HCEC 1CT (cell line): ENCODE measurements at regions not wholly inside any gene's neighbourhood (a gene's known extent, or its start where the extent isn't known, plus 50 kb on each side); places are given as distances from the start of the nearest gene placed in this dataset.
"Not testable (repeated sequence)": the region's sequence is repeated elsewhere in the genome, so short reads cannot be mapped to it uniquely, and the experiment has no call there.

ENCODE experiments used
- DNase-seq: peaks from one replicate; pipeline ENCODE4 v3.0.0-alpha.2; 2017

DNA sequence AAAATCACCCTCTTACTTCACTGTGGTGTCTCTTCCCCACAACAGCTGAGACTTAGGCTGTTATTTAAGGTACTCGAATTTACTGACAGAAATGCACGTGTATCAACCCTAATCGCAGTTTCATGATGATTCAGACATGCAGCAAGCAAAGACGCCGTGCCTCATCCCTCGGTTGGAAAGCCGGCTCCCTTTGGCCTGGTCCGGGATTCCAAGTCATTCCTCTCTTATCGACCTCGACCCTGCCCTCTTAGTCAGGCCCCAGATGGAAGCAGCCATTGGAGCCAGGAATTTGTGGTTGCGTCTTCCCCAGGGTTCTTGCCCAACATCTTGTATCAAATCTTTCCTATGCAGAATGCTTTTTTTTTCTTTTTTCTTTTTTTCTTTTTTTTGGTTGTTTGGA, 229.5 kb downstream of the GATA3 start:
- no peak for DNase-seq

DNA sequence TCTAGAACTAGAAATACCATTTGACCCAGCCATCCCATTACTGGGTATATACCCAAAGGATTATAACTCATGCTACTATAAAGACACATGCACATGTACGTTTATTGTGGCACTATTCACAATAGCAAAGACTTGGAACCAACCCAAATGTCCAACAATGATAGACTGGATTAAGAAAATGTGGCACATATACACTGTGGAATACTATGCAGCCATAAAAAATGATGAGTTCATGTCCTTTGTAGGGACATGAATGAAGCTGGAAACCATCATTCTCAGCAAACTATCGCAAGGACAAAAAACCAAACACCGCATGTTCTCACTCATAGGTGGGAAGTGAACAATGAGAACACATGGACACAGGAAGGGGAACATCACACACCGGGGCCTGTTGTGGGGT, 231.5 kb downstream of the GATA3 start:
- DNase-seq: not testable (repeated sequence)

DNA sequence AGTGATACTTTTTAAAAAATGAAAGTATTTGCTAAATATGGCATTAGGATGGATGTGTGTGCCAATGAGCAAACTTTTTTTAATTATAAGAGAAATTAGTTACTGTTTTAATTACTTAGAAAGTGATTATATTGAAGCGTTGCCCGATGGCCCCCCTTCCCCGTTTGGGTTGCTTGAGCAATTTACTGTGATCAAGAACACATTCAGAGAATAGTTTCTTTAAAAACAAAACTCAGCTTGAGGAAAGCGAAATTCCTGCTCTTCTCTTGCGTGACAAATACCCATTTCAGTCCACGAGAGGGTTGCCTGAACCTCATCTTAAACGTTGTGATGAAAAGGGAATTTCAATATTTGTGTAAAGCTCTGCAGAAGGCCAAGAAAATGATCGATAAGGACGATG, 234.1 kb downstream of the GATA3 start:
- no peak for DNase-seq

DNA sequence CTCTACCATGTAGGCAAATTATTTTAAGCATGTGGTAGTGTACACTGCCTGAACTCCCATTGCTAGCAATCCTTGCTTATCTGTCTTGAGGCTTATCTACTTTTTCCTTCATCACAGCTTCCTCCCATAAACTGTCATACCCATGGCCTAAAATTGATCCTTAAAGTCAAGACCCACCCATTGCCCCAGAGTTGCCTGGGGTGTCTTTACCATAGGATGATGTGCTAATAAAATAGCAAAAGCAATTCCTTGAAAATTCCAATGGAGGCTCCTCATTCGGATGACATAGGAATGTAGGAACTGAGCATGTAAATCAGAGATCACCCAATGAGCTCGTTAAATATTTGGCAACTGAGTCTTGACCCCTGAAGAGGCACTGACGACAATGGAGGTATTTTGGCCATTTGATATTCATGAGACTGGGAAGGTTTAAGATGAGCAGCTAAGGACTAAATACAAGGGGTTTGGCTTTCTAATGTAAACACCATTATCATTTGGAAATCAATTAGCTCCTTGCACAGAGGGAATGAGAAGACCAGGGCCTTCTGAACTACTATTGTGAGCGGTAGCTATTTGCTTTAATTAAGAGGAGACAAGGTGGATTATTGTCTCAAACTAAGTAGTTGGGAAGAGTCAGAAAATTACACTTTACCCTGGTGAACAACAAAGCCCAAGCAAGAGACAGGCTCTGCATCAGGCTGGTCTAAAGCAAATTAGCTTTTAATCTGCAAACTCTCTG, 234.9 kb downstream of the GATA3 start:
- DNase-seq: no peak

DNA sequence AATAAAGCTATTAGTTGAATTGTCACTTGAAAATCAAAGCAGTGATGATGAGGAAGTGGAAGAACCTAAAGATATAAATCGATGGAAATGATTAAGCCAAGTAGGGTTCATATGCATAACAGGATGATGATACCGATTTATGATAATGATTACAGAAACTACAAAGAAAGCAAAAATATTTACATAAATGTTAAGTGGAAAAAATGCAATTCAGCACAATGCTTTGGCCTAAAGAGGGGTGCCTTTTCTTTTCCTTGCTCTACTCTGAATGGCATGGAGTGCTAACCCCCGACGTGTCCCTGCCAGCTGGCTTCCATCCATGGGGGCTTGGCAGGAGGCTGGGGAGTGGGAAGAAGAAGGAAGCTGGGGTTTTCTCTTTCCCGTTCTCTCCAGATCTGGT, 240.3 kb downstream of the GATA3 start:
- DNase-seq: no peak

DNA sequence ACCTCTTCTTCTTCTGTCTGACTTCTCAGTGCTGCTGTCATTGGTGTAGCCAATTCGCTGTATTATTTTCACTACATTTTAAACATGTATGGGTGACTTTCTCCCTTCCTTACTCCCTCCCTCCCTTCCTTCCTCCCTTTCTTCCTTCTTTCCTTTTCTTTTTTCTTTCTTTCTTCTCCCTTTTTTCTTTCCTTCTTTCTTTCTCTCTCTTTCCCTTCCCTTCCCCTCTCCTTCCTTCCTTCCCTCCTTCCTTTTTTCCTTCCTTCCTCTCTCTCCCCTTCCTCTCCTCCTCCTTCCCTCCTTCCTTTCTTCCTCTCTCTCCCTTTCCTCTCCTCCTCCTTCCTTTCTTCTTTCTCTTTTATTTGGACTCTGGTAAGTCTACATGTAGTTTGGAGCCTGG, 240.8 kb downstream of the GATA3 start:
- no peak for DNase-seq

DNA sequence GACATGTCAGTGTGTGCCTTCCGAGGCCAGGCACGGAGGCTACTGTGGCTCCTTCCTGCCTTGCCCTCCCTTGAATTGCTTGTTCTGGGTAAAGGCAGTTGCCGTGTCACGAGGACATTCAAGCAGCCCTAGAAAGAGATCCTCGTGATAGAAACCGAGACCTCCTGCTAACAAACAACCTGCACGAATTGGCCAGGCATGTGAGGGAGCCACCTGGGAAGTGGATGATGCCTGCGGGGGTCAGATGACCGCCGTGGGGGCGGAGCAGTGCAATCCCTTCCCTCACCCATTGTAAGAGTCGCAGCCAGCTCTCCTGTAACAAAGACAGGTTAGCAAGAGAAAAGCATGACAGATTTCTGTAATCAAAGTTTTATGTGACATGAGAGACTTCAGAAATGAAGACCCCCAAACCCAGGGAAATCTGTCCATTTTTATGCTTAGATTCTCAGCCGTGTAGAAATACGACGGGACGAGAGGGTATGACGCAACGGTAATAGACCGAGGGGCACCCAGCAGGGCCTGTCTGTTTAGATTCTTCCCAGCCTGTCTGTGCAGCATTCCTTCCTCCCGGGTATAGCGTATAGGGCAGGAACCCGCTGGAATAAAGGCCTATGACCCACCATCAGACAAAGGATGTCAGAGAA, 241.7 kb downstream of the GATA3 start:
- DNase-seq: no peak

DNA sequence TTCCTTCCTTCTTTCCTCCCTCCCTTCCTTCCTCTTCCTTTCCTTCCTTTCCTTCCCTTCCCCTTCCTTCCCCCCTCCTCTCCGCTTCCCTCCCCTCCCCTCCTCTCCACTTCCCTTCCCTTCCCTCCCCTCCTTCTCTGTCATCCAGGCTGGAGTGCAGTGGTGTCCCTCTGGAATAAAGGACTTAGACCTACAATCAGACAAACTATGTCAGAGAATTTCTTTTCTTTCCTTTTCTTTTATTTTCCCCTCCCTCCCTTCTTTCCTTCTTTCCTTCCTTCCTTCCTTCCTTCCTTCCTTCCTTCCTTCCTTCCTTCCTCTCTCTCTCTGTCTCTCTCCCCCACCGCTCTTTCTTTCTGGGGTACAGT, 242.2 kb downstream of the GATA3 start:
- DNase-seq: no peak

DNA sequence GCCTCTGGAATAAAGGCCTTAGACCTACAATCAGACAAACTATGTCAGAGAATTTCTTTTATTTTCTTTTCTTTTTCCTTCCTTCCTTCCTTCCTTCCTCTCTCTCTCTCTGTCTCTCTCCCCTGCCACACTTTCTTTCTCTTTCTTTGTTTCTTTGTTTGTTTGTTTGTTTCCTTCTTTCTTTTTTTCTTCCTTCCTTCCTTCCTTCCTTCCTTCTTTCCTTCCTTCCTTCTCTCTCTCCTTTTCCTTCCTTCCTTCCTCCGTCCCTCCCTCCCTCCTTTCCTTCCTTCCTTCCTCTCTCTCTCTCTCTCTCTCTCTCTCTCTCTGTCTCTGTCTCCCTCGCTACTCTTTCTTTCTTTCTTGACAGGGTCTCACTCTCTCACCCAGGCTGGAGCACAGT, 242.6 kb downstream of the GATA3 start:
- DNase-seq: no peak

DNA sequence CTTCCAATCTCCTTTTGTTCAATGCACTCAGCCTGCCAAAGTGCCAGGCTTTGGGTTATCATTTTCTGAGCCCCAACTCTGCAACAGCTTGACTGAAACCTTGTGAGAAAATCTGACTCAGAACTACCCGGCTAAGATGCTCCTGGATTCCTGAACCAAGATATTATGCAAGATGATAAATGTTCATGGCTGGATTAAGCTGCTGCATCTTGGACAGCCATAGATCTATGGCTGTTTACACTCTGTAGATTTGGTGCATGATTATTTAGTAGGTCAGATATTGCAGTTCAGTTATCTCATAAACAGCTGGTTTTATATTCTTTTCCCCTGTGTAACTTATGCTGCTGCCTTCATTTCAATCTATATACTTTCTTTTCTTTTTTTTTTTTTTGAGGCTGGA, 243.5 kb downstream of the GATA3 start:
- DNase-seq: no peak

DNA sequence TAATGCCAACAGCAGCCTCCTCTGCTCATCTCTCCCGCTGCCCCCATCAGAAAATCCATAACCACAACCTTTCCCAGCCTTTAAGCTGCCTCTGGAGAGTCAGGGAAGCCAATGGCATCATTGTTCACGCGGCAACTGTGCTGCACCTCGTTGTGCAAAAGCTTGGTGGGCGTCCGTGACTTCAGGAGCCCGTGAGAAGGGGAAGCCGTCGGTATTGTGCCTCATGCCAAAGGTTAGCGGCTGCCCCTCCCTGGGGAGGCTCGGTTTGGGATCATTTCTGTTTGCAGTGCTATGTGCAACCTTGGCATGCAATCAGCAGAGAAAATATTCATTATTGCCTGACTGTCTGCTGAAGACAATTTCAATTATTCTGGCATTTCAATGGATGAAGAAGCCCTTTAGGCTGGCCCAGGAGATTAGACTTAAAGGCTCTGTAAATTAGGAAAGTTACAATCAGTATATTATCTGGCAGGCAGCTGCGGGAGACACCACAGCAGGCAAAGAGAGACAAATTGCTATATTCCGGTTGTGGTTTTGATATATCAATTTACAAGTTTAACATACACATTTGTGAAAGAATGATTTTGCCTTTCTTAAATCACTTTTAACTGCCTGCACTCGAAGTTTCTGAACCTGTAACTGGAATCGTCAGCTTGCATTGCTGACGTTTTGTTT, 244.5 kb downstream of the GATA3 start:
- no peak for DNase-seq

DNA sequence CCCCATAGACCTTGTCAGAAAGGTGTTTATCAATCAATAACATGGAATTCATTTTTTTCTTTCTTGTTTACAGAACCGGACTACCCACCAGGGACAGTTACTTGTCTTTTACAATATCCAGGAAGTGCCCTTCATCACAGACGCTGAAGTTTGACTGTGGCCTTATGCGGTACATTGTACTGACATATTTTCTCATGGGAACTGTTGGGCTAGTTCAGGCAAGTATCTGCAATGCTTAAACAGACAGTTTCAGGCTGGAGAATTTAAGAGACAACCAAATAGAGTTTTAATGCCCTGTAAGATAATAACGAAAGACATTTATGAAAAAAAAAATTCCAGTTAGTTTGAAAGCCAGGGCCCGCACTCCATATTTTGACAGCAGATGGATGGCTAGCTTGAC, 246.4 kb downstream of the GATA3 start:
- no peak for DNase-seq

DNA sequence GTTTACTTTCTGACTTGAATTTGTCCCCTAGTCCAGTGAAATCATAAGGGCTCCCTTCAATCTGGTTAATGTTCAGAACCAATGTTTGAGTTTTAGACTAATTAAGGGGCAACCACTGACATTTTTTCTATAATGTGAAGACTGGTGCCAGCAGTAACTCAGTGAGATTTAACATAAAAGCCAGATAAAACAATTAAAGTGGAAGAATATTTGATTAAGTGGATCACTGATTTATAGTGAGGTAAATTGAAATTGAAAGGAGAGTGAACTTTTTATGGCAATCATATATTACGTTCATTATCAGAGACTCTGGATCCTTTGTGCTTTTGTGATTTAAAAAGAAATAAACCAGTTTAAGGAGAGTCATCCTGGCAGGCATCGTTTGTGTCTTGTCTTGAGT, 246.8 kb downstream of the GATA3 start:
- no peak for DNase-seq

DNA sequence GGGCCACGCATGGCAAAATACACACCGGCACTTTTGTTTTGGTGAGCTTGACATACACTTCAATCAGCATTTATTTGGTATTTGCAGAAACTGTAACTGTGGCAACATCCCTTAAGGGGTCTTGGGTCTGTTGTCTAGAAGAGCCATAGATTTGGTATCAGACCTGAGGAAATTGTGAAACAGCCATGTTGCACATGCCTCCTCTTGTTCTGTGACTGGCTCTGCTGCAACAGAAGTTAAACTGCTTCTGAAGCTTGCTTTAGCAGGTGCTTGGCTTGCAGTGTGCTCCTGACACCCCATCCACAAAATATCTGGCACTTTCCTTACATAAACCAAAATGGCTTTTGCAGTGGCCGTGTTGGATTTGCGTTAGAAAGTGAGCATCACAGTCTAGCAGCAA, 247.3 kb downstream of the GATA3 start:
- DNase-seq: no peak

DNA sequence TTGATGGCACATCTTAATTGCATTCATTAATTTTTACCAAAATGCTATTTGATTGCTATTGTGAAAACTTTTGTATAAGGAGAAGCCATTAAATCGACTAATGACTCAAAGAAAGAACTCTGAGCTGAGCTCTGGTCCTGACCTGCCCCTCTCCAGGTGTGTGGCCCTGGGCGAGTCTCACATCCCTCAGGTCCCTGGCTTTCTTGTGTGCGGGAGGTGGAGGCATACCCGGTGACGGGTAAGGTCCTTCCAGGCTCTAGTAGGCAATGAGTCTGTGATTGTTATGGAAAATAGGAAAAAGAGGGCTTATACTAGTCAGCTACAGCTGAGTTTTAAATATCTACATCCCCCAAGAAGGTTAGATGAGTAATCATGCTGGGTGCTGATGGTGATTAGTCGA, 248.1 kb downstream of the GATA3 start:
- no peak for DNase-seq

DNA sequence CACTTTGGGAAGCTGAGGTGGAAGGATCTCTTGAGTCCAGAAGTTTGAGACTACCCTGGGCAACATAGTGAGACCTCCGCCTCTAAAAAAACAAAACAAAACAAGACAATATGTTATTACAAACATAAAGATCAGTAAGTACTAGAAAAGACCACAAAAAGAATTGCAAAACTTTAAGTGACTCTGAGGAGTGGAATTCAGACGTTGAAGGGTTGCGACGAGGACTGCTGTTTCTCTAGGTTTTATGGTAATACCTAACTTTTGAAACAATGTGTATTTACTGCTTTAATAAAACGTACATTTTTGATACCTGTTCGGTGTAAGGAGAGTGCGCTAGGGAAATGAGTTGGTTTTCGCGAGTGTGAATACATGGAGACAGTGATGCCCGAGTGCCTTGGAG, 250.4 kb downstream of the GATA3 start:
- no peak for DNase-seq

DNA sequence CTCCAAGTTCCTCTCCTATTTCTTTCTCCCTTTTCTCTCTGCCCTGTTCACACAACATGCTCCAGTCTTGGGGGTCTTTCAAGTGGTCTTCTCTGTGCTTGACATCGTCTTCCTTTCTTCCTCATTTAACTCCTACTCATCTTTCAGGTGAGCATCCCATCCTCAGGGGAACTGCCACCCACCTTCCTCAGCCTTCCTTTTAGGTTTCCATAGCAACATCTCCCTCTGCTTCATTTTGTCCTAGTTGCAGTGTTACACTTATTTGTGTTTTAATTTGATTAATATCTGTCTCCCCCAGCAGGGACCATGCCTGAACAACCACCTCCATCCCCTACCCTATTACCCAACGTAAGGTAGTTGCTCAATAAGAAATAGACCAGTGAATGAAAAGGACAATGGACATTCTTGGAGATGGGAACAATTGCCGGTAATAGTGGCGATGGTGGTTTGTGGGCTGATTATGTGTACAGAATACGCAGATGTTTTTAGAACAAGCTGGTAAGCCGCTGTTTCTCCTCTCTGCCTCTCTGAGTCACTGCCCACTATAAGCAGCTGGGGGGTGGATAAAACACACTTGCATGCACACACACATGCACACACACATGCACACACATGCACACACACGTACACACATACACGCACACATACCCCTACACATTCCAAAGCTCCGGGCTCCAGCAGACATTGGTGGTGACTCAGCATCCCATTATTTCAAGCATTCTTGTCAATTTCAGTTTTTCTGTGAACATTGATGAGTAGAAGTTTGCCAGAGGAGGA, 251.6 kb downstream of the GATA3 start:
- DNase-seq: no peak

DNA sequence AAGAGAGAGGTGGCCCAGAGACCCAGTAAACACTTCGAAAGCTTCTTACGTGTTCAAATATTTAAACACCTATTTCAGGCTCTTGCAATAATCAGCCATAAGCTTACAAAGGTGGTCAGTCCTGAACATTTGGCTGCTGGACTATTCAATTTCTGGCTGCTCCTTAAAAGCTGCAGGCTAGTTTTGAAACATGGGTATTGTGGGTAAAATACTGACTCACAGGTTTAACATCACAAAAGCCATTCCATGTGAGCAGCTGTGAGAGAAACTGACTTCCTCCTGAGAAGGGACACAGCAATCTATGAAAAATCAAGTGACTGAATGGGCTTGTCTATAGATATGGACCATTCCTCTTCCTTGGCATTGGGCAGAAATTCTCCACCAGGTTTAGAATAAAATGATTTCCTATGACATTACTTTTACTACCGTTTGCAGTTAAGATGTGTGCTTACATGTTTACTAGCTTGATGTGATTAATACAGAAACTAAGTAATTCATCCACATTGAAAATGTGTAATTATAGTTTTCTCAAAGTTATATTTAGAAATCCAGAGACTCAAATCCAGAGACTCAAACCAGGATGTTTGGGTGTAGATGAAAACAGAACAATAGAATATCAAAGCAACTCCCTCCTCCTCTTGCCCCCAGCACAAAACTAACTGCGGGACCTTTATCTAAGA, 252.3 kb downstream of the GATA3 start:
- DNase-seq: no peak

DNA sequence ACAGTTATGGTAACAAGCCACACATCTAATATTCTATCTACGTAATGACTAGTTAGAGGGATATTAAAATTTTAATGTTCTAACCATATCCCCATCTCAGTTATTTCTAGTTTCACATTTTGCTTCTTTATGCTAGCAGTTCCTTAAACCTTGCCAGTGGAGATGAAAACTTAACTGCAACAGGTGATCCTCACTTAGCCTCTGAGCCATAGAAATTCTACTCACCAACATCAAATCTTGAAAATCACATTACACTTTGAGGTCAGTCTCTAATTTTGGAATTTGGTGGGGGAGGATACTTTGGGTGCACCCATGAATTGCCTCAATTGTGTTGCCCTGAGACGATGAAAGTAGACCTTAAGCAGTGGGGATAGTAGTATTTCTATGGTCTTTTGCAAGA, 256.4 kb downstream of the GATA3 start:
- no peak for DNase-seq

DNA sequence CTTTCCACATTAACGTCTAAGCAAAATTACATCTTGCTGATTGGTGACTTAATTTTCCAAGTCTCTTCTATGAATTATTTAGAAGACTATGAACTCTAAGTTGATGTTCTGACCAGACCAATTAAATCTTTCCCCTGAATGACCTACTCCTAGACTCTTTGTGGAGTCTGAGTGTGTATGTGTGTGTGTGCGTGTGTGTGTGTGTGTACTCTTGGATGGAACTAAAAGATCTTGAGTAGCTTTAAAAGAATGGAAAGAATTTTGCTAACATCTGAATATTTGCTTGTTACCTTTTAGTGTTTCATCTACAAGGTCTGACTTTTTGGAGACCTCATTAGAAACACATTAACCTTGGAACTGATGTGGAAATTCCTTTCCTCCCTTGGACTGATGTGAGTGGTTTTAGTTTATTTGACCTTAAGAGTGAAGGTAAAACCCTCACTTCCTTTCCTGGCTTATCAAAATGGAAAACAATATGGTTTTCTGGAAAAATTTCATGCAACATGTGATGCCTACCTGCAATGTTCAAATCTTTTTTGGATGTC, 257.1 kb downstream of the GATA3 start:
- DNase-seq: no peak

DNA sequence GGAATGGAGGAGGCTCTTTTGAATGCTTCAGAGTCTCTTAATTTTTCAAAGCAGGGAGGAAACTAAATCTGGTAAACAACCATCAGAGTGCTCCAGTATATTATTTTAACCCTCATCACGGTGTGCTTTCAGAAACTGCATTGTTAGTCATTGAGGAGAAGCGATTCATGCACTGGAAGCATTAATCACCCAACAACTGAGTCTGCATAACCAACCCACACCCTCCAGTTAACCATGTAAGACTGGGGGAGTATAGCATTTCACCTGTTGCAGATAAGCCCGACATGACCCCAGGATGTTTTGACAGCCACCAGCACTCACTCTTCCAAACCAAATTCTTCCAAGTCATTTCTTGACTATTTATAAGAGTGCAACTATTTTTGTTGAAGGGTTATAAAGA, 257.6 kb downstream of the GATA3 start:
- no peak for DNase-seq

DNA sequence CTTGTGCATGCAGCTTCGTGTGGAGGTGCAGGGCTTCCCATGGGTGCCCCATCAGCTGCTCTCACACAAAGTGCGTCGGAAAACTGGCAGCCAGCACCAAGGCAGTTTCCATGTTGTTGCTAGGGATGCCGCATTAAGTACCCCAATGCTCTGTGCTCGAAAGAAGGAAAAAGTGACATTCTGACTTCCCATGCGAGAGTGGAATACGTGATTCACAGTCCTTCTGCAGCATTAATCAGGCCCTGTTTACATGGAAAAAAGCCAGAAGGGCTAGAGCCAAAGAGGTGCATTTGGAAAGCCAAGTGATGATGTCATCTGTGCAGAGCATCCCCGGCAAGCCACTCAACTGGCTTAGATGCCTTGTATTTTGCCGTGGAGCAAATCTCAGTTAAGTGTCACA, 258.3 kb downstream of the GATA3 start:
- DNase-seq: no peak

DNA sequence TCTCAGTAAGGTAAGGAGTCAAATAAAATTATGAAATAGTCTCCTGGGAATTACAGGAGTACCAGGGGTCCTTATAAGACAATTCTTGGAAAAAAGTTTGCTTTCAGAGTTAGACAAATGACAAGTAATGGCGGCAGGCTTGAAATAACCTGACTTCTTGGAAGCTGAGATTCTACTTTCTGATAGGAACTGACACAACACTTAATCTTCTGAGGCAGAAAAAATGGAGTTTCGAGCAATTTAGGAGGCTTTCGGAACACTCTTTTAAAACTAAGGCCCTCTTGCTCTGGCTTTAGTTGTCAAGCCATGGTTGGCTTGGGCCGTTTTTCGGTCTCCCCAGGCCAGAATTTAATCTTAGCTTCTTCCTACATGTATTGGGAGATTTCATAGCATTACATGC, 260.0 kb downstream of the GATA3 start:
- no peak for DNase-seq
